HepG2 (cell line): ENCODE measurements at regions not wholly inside any gene's neighbourhood (a gene's known extent, or its start where the extent isn't known, plus 50 kb on each side); places are given as distances from the start of the nearest gene placed in this dataset.

ENCODE experiments used
- CBX5 ChIP-seq: sonication (generic); formaldehyde crosslinking; IDR thresholded peaks from 2 replicates; pipeline ENCODE4 v1.4.0; 2020; ENCODE audit warnings: missing genetic modification reagents, borderline replicate concordance
- EZH2 ChIP-seq: conservative IDR thresholded peaks from 2 replicates; pipeline ENCODE4 v1.6.1; 2012; ENCODE audit warnings: mild to moderate bottlenecking, low read depth, low read length, moderate library complexity
- FOXJ3 ChIP-seq: sonication (generic); formaldehyde crosslinking; IDR thresholded peaks from 2 replicates; pipeline ENCODE4 v1.4.0; 2020; ENCODE audit warnings: missing genetic modification reagents, mild to moderate bottlenecking, borderline replicate concordance
- NFRKB ChIP-seq: fragments of 450-650 bp; IDR thresholded peaks from 2 replicates; pipeline ENCODE4 v1.6.1; 2017
- TP53 ChIP-seq: sonication (generic); formaldehyde crosslinking; conservative IDR thresholded peaks from 2 replicates; pipeline ENCODE4 v1.4.0; 2020; ENCODE audit warnings: missing genetic modification reagents
- TF ChIP-seq, protein P1 (sequence below): IDR thresholded peaks from 2 replicates; pipeline ENCODE4 v1.6.1; 2016; ENCODE audit warnings: missing compliant biosample characterization, missing genetic modification reagents, borderline replicate concordance

- TF ChIP-seq EZH2 (no peak), FOXJ3 (no peak), TP53 (no peak), CBX5 (no peak), NFRKB (no peak)
- TF ChIP-seq, protein P1, sequence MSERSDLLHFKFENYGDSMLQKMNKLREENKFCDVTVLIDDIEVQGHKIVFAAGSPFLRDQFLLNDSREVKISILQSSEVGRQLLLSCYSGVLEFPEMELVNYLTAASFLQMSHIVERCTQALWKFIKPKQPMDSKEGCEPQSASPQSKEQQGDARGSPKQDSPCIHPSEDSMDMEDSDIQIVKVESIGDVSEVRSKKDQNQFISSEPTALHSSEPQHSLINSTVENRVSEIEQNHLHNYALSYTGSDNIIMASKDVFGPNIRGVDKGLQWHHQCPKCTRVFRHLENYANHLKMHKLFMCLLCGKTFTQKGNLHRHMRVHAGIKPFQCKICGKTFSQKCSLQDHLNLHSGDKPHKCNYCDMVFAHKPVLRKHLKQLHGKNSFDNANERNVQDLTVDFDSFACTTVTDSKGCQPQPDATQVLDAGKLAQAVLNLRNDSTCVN: no peak
These were observed 193.2 kb downstream of the TEX36 start for GRCh38 chr10:125489731-125490130.
